HG03354 (cell line): ENCODE measurements at regions not wholly inside any gene's neighbourhood (a gene's known extent, or its start where the extent isn't known, plus 50 kb on each side); places are given as distances from the start of the nearest gene placed in this dataset.
"Not testable (repeated sequence)": the region's sequence is repeated elsewhere in the genome, so short reads cannot be mapped to it uniquely, and the experiment has no call there.

Experiments used
- ATAC-seq: cut with Tn5 transposase; IDR thresholded peaks from one replicate; pipeline ENCODE4 v1.9.1; 2021; ENCODE audit warnings: mild to moderate bottlenecking; ENCODE audit not compliant: unreplicated experiment, poor library complexity, severe bottlenecking

DNA sequence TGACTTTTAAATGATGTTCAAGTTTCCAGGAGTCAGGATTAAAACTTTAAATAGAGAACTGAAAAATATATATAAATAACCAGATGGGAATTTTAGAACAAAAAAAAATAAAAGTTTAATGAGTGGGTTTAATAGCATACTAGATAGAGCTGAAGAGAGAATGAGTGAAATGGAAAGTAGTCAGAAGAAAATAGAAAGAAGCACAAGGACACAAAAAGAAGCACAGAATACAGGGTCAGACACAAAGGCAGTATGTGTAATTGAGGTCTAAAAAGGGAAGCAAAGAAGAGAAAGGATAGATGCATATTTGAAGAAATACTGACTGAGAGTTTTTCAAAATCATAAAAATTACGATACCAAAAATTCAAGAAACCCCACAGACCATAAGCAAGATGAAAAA lies 159.8 kb upstream of the FERMT1 start:
- no peak for ATAC-seq

DNA sequence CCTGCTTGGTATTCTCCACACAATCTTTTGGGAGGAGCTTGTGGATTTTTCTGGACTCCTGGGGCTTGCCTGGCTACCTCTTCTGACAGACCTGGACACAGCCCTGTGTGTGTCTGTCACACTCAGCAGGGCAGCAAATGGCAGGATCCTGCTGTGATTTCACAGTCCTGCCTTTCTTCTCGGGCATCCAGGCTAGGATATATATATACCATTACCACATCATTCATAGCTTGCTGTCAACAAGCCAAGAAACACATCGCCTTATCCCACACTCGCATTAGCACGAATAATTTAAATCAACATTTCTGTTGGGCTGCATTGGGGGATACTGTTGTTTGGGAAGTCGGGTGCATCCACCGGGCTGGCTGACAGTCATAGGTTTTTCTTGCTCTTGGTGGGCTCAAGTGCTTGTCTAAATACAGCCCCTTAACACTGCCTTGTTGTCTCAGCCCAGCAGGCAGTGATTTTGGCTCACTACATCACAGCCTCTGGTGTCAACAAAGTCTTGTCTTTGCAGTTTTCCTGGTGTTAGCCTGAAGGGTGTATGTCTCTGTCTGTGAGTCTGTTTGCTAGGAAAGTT lies 154.9 kb upstream of the FERMT1 start:
- ATAC-seq = no peak

DNA sequence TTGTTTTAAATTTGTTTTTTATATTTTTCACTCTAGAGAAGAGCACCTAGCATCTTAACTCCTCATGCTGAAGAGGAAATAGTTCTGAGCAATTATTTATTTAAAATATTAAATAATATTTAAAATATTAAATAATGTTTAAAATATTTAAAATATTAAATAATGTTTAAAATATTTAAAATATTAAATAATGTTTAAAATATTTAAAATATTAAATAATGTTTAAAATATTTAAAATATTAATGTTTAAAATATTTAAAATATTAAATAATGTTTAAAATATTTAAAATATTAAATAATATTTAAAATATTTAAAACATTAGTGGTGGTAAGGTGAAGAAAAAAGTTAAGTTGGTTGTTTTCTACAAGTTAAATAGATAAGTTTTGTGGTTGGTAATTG lies 147.6 kb upstream of the FERMT1 start:
- ATAC-seq = not testable (repeated sequence)

DNA sequence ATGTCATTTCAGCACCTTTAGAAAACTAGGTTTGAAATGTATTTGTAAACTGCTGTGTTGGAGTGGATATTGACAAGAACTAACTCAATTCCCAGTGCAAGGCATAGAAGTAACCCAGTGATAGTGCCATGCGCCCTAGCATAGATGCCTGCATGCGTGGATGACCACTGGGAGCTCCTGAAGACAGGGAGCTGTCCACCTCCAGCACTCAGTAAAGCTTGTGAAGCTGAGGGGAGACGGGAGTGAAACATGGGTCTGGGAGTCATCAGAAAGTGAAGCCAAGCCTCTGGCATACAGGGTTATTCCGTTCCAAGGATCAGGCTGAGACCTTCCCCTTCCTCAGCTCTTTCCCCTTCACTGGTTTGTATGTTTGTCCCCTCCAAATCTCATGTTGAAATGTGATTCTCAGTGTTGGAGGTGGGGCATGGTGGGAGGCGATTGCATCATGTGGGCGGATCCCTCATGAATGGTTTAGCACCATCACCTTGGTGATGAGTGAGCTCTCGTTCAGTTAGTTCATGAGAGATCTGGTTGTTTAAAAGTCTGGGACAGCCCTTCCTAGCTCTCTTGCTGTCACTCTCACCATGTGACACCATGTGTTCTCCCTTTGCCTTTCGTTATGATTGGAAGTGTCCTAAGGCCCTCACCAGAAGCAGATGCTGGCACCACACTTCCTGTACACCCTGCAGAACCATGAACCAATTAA lies 146.5 kb upstream of the FERMT1 start:
- ATAC-seq = no peak

DNA sequence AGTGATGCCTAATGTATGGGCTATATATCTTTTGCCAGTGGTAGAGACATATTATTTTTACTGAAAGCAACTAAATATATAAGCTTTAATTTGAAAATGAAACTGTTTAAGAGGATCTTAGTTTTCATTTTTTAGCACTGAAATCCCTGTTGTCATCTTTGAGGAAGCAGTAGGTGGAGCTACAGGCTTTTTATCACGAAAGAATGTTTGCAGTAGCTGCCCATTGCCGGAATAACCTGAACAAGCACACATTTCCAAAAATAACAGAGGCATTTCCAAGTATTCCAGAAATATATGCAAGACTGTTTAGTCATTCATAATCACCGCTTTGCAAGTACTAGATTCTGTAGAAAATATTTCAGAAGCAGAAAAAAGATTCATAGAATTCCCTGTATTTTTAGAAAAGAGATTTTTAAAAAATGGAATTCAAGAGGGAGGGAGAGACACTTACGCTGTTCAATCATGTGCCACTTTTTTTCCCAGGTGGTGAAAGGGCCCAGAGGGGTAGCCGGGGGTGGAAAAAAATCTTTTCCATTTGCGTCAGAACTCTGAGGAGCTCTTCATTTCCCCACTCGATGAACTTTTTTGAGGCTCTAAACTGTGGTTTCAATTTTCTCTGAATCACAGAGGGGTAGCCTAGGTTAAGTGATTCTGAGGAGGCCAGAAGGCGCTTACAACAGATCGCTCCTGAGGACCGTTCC lies 142.5 kb upstream of the FERMT1 start:
- no peak for ATAC-seq

DNA sequence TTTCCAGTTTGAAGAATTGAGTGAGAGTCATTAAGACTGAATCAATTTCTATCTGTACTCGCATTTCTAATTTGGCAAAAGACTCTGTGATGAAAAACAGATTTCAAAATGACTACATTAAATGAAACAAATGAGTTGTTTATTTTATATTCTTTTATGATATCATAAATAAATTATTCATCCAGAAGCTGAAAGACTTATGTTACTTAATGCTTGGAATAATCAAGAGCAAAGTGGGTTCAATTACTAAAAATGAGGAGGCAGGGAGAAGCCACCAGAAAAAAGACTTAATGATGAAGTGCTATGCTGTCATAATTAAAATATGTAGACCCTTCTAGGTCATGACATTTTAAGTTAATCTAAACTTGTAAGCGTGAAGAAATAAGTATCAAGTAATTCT lies 130.6 kb upstream of the FERMT1 start:
- ATAC-seq = no peak

DNA sequence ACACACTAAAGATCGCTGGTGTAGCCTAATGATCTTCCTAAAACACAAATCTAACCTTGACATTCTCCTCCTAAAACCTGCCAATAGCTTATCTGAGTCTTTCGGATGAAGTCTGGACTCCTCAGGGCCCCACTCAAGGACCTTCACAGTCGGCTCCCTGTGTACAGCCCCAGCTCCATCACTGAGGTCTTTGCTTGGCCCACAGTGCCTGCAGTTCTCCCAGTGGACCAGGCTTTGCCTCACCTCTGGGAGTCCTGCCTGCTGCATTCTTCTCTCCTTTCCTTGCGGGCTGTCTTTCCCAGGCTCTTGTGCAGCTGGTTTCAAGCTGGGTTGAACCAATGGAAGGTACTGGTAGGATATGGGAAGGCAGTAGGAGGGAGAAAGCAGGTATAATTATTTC lies 122.6 kb upstream of the FERMT1 start:
- no peak for ATAC-seq

DNA sequence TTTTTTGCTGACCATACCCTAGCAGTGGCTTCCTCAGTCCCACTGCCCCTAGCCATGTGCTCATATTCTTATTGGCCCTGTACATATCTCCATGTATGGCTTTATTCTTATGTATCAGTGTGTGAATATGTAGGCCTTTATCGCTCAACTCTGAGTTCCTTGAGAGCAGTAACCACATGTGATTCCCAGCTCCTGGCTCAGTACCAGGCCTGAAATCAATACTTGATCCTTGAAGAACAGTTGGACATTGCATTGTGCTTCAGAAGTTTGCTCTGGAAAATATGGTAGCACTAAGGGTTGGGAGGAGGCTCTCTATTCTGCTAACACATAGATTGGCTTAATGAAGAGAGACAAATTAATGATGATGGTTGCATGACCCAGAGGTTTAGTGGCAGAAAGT lies 118.8 kb upstream of the FERMT1 start:
- no peak for ATAC-seq

DNA sequence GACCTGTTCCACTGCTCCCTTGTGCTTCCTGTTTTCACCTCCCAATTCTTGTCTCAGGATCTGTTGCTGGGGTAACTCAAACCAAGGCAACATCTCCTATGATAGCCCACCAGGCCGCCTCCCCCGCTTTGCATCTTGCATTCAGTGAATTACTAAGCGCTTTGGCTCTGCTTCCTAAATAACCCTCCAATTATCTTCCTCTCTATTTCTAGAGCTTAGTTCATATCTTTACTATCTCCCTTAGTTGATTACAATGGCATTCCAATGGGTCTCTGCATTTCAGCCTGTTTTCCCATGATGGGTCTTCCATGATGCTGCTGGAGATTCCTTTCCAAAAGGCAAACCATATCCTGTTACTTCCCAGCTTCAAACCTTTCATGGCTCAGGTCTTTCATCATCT lies 117.2 kb upstream of the FERMT1 start:
- ATAC-seq = no peak

DNA sequence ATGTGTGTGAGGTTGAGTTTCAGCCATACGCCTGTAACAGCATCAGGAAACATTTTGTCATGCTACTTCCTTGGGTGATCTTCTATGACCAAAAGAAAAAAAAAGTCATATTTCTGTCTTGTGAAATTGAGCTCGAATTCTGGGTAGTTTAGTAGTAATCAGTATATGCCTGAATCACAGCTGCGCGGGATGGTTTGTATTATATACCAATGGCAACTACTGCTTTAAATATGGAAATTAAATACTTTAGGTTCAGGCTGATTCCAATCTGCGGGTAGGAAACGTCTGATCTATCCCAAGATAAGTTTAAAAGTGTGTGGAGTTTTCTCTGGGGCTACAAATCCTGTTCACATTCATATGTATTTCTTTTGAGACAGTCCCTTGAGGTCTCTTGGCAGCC lies 115.6 kb upstream of the FERMT1 start:
- no peak for ATAC-seq

DNA sequence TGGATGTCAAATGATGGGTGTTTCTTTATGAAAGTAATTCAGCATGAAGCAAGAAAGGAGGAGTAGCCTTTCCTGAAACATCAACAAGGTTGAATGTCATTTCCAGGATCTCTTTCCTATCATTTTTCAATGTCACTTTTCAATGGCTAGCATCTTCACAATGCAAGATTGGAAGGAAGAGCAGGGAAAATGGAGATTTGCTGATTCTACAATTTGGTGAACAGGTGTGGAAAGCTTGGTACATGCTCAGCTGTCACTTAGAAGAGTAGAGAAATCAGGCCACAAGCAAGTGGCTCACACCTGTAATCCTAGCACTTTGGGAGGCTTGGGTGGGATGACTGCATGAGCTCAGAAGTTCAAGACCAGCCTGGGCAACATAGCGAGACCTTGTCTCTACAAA lies 112.7 kb upstream of the FERMT1 start:
- no peak for ATAC-seq

DNA sequence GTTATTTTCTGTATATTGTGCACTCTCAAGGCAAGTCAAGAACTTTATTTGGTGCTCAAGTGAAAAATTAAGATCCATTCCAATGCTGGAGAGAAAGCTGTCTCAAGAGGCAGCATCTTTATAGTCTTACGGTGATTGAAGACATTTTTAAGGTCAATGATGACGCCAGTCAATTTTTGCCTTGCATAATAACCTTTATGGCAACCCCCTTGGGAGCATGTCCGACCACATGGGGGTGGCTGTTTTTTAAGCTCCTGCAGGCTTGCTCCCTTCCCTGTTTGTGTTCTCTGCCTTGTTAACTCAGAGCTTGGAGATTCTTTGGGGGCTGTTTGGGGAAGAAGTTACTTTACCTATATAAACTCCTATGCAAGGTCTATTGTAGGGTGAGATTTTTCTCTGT lies 109.6 kb upstream of the FERMT1 start:
- no peak for ATAC-seq

DNA sequence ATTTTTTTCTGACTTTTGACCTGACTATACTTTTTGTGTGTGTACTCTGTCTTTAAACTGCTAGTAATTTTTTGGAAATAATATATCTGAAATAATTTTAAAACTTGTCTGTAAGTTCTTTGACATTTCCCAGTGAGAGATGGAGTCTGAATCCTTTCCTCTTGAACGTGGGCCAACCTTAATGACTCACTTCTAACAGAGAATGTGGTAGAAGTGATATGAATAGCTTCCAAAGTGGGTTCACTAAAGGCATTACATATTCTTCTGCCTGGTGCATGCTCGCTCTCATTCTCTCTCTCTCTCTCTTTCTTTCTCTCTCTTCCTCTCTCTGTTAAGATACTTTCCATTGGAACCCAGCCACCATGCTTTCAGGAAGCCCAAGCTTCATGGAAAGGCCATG lies 108.7 kb upstream of the FERMT1 start:
- no peak for ATAC-seq

DNA sequence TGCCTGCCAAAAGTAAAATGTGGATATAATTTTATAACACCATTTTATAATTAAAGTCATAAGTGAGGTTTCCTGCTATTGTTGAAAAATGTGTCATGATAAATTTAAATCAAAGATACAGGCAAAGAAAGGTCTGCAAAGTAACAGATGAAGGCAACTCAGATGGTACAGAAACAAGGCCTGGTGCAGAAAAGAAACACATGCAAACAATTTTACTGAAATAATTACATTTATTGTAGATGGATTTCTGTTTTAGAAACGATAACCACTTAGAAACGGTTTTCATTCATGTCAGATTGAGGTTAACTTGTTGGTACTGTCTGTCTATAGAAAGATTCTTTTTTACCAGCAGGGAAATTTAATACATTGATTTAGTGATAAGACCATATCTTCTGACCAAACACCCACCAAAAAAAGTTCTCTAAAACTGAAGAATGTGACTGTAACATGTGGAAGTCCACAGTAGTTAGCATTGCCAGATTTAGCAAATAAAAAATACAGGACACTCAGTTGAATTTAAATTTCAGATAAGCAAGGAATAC lies 105.5 kb upstream of the FERMT1 start:
- no peak for ATAC-seq

DNA sequence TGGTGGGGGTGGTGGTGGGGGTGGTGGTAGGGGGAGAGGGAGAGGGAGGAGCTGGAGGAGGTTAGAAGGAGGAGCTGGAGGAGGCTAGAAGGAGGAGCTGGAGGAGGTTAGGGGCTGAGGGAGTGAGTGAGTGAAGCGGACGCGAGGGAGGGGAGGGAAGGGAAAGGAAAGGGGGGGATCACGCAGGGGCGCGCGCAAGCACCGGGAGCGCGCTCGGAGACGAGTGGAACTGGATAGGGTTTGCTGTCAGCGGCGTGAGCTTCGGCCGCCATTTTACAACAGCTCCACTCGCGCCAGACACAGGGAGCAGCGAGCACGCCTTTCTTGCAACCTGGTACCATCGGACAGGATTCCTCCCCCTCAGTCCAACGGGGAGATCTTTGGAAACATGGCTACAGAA lies 90.5 kb upstream of the FERMT1 start:
- ATAC-seq = no peak

DNA sequence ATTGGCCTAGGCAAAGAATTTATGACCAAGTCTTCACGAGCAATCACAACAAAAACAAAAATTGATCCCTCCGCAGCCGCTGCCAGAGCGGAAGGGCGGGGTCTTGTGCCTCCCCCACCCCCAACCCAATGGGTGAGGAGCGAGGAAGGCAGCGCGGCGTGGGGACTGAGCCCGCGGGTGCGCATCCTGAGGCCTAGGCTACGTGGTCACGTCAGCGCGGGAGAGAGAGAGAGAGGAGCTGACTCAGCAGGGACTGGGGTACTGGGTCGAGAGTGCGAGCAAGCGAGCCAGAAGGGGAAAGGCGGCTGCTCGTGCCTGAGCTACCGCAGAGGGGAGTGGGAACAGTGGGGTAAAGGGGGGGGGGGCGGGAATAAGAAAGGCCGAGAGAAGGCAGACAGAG lies 90.1 kb upstream of the FERMT1 start:
- ATAC-seq = no peak

DNA sequence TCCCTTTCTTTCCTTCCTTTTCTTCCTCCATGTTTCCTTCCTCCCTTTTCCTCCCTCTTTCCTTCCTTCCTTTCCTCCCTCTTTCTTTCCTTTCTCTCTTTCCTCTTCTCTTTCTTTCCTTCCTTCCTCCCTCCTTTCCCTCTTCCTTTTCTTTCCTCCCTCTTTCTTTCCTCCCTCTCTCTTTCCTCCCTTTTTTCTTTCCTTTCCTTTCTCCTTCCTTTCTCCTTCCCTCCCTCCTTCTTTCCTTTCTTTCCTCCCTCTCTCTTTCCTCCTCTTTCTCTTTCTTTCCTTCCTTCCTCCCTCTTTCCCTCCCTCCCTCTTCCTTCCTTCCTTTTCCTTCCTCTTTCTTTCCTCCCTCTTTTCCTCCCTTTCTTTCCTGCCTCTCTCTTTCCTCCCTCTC lies 86.3 kb upstream of the FERMT1 start:
- ATAC-seq = no peak

DNA sequence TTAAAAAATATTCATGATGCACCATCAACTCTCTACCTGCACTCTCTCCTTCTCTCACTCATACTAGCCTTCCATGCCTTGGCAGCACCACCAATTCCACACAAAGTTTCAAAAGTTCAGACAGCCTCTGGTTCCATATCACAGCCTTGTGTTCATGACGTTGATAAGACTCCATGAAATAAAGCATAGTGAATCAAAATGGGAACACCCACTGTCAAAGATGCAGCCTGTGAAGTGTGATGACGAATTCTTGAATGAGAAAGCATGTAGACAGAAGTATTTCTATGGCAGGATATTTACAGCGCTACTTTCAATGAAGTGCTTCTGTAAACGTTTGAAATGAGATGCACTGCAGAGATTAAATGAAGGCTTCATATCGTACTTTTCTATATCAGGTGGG lies 77.3 kb upstream of the FERMT1 start:
- no peak for ATAC-seq

DNA sequence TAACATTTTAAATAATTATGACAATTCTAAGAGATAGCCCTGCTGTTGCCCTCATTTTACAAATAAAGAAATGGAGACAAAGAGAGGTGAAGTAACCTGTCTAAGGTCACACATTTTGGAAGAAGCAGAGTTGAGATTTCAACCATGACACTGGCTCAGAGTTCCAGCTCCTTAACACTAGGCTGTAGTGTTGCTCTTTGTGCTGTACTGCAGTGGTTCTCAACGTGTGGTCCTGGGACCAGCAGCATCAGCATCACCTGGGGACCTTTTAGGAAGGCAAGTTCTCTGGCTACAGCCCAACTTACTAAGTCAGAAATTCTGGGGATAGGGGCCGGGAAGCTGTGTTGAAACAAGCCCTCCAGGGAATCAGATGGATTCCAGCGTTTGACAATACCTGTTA lies 62.4 kb upstream of the FERMT1 start:
- ATAC-seq = no peak

DNA sequence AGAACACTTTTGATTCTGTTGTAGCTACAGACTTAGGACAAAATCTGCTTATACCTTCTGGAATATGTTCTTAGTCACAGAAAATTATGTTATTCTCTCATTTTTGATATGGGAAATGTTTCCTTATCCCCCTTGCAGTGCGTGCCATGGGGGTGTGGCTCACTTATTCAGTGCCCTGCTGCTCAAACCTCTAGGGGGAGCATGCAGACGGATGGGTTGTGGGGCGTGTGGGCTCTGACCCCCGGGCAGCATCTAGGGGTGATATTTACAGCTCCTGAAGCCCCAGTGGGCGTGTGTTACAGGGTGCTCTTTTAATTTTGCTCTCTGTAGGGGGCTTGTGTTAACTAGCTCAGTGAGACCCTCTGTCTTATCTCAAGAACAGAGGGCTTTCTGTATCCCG lies 61.3 kb upstream of the FERMT1 start:
- no peak for ATAC-seq

DNA sequence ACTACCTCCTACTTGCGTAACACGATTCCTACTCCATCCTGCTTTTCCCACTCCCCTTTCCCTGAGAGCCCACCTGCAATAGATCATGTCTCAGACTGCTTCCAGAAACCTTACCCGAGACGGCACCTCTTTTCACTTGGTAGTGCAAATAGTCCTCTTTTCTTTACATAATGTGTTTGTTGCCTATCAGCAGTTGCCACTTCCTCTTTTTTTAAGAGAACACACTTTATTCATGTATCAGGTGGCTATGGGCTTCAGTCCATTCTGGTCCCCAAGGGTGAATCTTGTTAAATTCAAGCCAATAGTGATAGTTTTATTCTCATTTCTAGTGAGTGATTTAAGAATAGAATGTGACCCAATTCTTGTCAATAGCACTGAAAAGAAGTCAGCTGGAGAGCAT lies 57.7 kb upstream of the FERMT1 start:
- ATAC-seq = no peak
